Keratinocyte (primary cell): ENCODE measurements at regions not wholly inside any gene's neighbourhood (a gene's known extent, or its start where the extent isn't known, plus 50 kb on each side); places are given as distances from the start of the nearest gene placed in this dataset.
"Not testable (repeated sequence)": the region's sequence is repeated elsewhere in the genome, so short reads cannot be mapped to it uniquely, and the experiment has no call there.

ENCODE experiments used
- DNase-seq: peaks from one replicate; pipeline ENCODE4 v3.0.0-alpha.2; 2011; ENCODE audit warnings: low read depth, missing footprints, low spot score
- FAIRE-seq: peaks from 2 replicates; lab custom pipeline; 2011; peaks lifted over from hg19 to GRCh38; lab: Jason Lieb, UNC
- H2AFZ ChIP-seq: 2 replicates; pipeline ENCODE4 v1.6.0; 2012; ENCODE audit warnings: low read length, control low read depth, inconsistent platforms; ENCODE audit not compliant: control insufficient read depth
- H3K27ac ChIP-seq: 2 replicates; pipeline ENCODE4 v1.5.1; 2011; ENCODE audit warnings: low read length; ENCODE audit not compliant: control insufficient read depth, insufficient read depth
- H3K27me3 ChIP-seq: 3 replicates; pipeline ENCODE4 v1.6.0; 2011; ENCODE audit warnings: low read length; ENCODE audit not compliant: control insufficient read depth, insufficient read depth; ENCODE audit errors: extremely low read depth
- H3K36me3 ChIP-seq, 2 experiments: 2 replicates in 1 of 2; 3 replicates in 1 of 2; pipeline ENCODE4 v1.5.1; 2011; ENCODE audit warnings: low read length in 2 of 2, mild to moderate bottlenecking in 1 of 2; ENCODE audit not compliant: control insufficient read depth in 2 of 2, insufficient read depth in 2 of 2; ENCODE audit errors: extremely low read depth in 1 of 2
- H3K4me1 ChIP-seq: 3 replicates; pipeline ENCODE4 v1.5.1; 2011; ENCODE audit warnings: low read length; ENCODE audit not compliant: control insufficient read depth, insufficient read depth; ENCODE audit errors: extremely low read depth
- H3K4me2 ChIP-seq: 3 replicates; pipeline ENCODE4 v1.6.0; 2011; ENCODE audit warnings: low read depth, low read length; ENCODE audit not compliant: control insufficient read depth, insufficient read depth; ENCODE audit errors: extremely low read depth
- H3K4me3 ChIP-seq, 3 experiments: fragments of 200-600 bp in 1 of 3; sonication (generic) in 1 of 3; 2 replicates in 2 of 3; 3 replicates in 1 of 3; pipeline ENCODE4 v1.5.1; 2011 to 2016; ENCODE audit warnings: low read length in 3 of 3, mild to moderate bottlenecking in 3 of 3, control low read depth in 2 of 3, inconsistent platforms in 1 of 3, low read depth in 1 of 3, mixed read lengths in 1 of 3, mixed run types in 1 of 3, moderate library complexity in 1 of 3; ENCODE audit not compliant: control insufficient read depth in 2 of 3, insufficient read depth in 2 of 3; ENCODE audit errors: extremely low read depth in 1 of 3
- H3K79me2 ChIP-seq: 2 replicates; pipeline ENCODE4 v1.6.0; 2012; ENCODE audit warnings: low read length; ENCODE audit not compliant: control insufficient read depth, insufficient read depth
- H3K9ac ChIP-seq: 3 replicates; pipeline ENCODE4 v1.6.0; 2011; ENCODE audit warnings: low read length; ENCODE audit not compliant: control insufficient read depth, insufficient read depth; ENCODE audit errors: extremely low read depth
- H3K9me1 ChIP-seq: 3 replicates; pipeline ENCODE4 v1.6.0; 2011; ENCODE audit warnings: low read length; ENCODE audit not compliant: control insufficient read depth, insufficient read depth; ENCODE audit errors: extremely low read depth
- H3K9me3 ChIP-seq: 2 replicates; pipeline ENCODE4 v1.5.1; 2012; ENCODE audit warnings: low read depth, low read length; ENCODE audit not compliant: control insufficient read depth
- H4K20me1 ChIP-seq: 3 replicates; pipeline ENCODE4 v1.6.0; 2011; ENCODE audit warnings: low read length; ENCODE audit not compliant: control insufficient read depth, insufficient read depth; ENCODE audit errors: extremely low read depth
- CTCF ChIP-seq, 3 experiments: IDR thresholded peaks in 1 of 3; conservative IDR thresholded peaks in 1 of 3; optimal IDR thresholded peaks in 1 of 3; 2 replicates in 2 of 3; 3 replicates in 1 of 3; pipeline versions ENCODE3 to v1.5.1; 2011; ENCODE audit warnings: low read length in 3 of 3, mild to moderate bottlenecking in 3 of 3, moderate library complexity in 2 of 3, control low read depth in 1 of 3, inconsistent platforms in 1 of 3; ENCODE audit not compliant: insufficient read depth in 2 of 3; ENCODE audit errors: extremely low read depth in 1 of 3
- EZH2 ChIP-seq: IDR thresholded peaks from one replicate; pipeline ENCODE4 v1.6.1; 2012; ENCODE audit warnings: inconsistent platforms, mild to moderate bottlenecking, low read length, moderate library complexity
- dilution Hi-C: fragments of 300-500 bp; cut with MboI; formaldehyde crosslinking; loops from one replicate; pipeline ENCODE4 v1.7.0; 2020; ENCODE audit warnings: low sequenced_read_pairs; ENCODE audit not compliant: extremely low pct_ligation_motif_present

GRCh38 chr4:156512622-156513021 is 459.0 kb downstream of the PDGFC start:
- no peak overlapping the region for H3K4me3 ChIP-seq
- no peaks in the 10 kb centered on the region for H3K27me3 ChIP-seq
- dilution Hi-C loops: no loop called here
- H3K9ac ChIP-seq: no peak overlapping the region
- no peaks in the 10 kb centered on the region for H3K9me1 ChIP-seq
- H2AFZ ChIP-seq: no peak overlapping the region
- TF ChIP-seq CTCF (optimal IDR thresholded peaks at IDR 0.05 in 1 of 3, IDR thresholded peaks at IDR 0.05 in 1 of 3, conservative IDR thresholded peaks at IDR 0.05 in 1 of 3; ENCODE audit: extremely low read depth in 1 of 3, insufficient read depth in 2 of 3, low read length in 3 of 3) (no peak), EZH2 (no peak)
- H3K79me2 ChIP-seq: no peaks in the 10 kb centered on the region
- no peaks in the 10 kb centered on the region for H3K36me3 ChIP-seq
- H3K27ac ChIP-seq: no peak overlapping the region
- no peaks in the 10 kb centered on the region for H3K4me1 ChIP-seq
- H3K4me2 ChIP-seq: no peak overlapping the region
- FAIRE-seq (no peak), DNase-seq (no peak)
- H3K9me3 ChIP-seq: no peaks in the 10 kb centered on the region
- H4K20me1 ChIP-seq: no peaks in the 10 kb centered on the region

GRCh38 chr4:156509921-156510320 is 461.7 kb downstream of the PDGFC start:
- H3K4me1 ChIP-seq, H3K9me1 ChIP-seq, H3K9me3 ChIP-seq, H3K36me3 ChIP-seq, H3K27ac ChIP-seq, H3K4me3 ChIP-seq, dilution Hi-C loops, DNase-seq, H2AFZ ChIP-seq, H4K20me1 ChIP-seq, H3K4me2 ChIP-seq, H3K9ac ChIP-seq, FAIRE-seq, H3K27me3 ChIP-seq, H3K79me2 ChIP-seq: not testable (repeated sequence)

- FAIRE-seq: no peak
- Histone ChIP-seq H3K36me3 (no peaks in the 10 kb centered on the region), H3K9me3 (no peaks in the 10 kb centered on the region), H3K4me3 (no peak overlapping the region), H3K9ac (no peak overlapping the region), H3K79me2 (no peaks in the 10 kb centered on the region), H3K27ac (no peak overlapping the region), H2AFZ (no peak overlapping the region), H4K20me1 (no peaks in the 10 kb centered on the region), H3K4me2 (no peak overlapping the region), H3K4me1 (no peaks in the 10 kb centered on the region), H3K27me3 (no peaks in the 10 kb centered on the region), H3K9me1 (no peaks in the 10 kb centered on the region)
- dilution Hi-C loops: no loop called here
- TF ChIP-seq CTCF (optimal IDR thresholded peaks at IDR 0.05 in 1 of 3, IDR thresholded peaks at IDR 0.05 in 1 of 3, conservative IDR thresholded peaks at IDR 0.05 in 1 of 3; ENCODE audit: extremely low read depth in 1 of 3, insufficient read depth in 2 of 3, low read length in 3 of 3) (no peak), EZH2 (no peak)
- DNase-seq: no peak
These were observed 466.2 kb downstream of the PDGFC start for GRCh38 chr4:156505341-156505955.
